NCI-H2107 (cell line): ENCODE measurements at regions not wholly inside any gene's neighbourhood (a gene's known extent, or its start where the extent isn't known, plus 50 kb on each side); places are given as distances from the start of the nearest gene placed in this dataset.
"Not testable (repeated sequence)": the region's sequence is repeated elsewhere in the genome, so short reads cannot be mapped to it uniquely, and the experiment has no call there.

ENCODE experiments used
- DNase-seq: peaks from one replicate; lab custom pipeline; 2025; lab: John Stamatoyannopoulos, UW

- DNase-seq = not testable (repeated sequence)
Measured at GRCh38 chr7:128561116-128561722, 84.7 kb downstream of the METTL2B start.

GRCh38 chr7:128562795-128563194 lies 86.2 kb downstream of the METTL2B start:
- not testable (repeated sequence) for DNase-seq

GRCh38 chr7:128564123-128564700 lies 87.7 kb downstream of the METTL2B start:
- DNase-seq = not testable (repeated sequence)

- DNase-seq = not testable (repeated sequence)
Measured at GRCh38 chr7:128564932-128565864, 88.7 kb downstream of the METTL2B start.

GRCh38 chr7:128575277-128575676 lies 96.8 kb upstream of the GARIN1A start:
- not testable (repeated sequence) for DNase-seq

- not testable (repeated sequence) for DNase-seq
Measured at GRCh38 chr7:128576953-128577352, 95.1 kb upstream of the GARIN1A start.

GRCh38 chr7:128579843-128580242 lies 92.2 kb upstream of the GARIN1A start:
- DNase-seq = not testable (repeated sequence)

- DNase-seq = not testable (repeated sequence)
Measured at GRCh38 chr7:128581100-128581499, 91.0 kb upstream of the GARIN1A start.

GRCh38 chr7:128581825-128582561 lies 90.1 kb upstream of the GARIN1A start:
- not testable (repeated sequence) for DNase-seq

- not testable (repeated sequence) for DNase-seq
Measured at GRCh38 chr7:128586715-128587114, 85.4 kb upstream of the GARIN1A start.

- no peak for DNase-seq
Measured at GRCh38 chr7:128591705-128592104, 80.4 kb upstream of the GARIN1A start.

GRCh38 chr7:128592209-128592608 lies 79.9 kb upstream of the GARIN1A start:
- not testable (repeated sequence) for DNase-seq

GRCh38 chr7:128594061-128594460 lies 78.0 kb upstream of the GARIN1A start:
- not testable (repeated sequence) for DNase-seq

GRCh38 chr7:128596336-128597128 lies 75.6 kb upstream of the GARIN1A start:
- not testable (repeated sequence) for DNase-seq

- not testable (repeated sequence) for DNase-seq
Measured at GRCh38 chr7:128598946-128599345, 73.1 kb upstream of the GARIN1A start.

GRCh38 chr7:128608678-128609421 lies 63.2 kb upstream of the GARIN1A start:
- DNase-seq = peak; percentile 15

GRCh38 chr7:128613366-128613765 lies 58.7 kb upstream of the GARIN1A start:
- DNase-seq = not testable (repeated sequence)

GRCh38 chr7:128614812-128615211 lies 57.3 kb upstream of the GARIN1A start:
- DNase-seq = not testable (repeated sequence)

- DNase-seq = not testable (repeated sequence)
Measured at GRCh38 chr7:128616799-128617198, 55.3 kb upstream of the GARIN1A start.
